Stimulated activated CD4-positive, alpha-beta T cell treated with anti-CD3 and anti-CD28 coated beads, TNF-alpha, amount 100 ng/mL, for 24 hours (primary cell): ENCODE measurements at regions not wholly inside any gene's neighbourhood (a gene's known extent, or its start where the extent isn't known, plus 50 kb on each side); places are given as distances from the start of the nearest gene placed in this dataset.

Source experiments
- DNase-seq, 3 experiments: peaks; one replicate each; pipeline ENCODE4 v3.0.0-alpha.2; 2020; ENCODE audit warnings: low read depth in 3 of 3

- no peak for DNase-seq
Observed at GRCh38 chr16:86682219-86682904, 104.0 kb downstream of the FOXL1 start.

GRCh38 chr16:86683441-86684194, 105.3 kb downstream of the FOXL1 start:
- no peak for DNase-seq

DNA sequence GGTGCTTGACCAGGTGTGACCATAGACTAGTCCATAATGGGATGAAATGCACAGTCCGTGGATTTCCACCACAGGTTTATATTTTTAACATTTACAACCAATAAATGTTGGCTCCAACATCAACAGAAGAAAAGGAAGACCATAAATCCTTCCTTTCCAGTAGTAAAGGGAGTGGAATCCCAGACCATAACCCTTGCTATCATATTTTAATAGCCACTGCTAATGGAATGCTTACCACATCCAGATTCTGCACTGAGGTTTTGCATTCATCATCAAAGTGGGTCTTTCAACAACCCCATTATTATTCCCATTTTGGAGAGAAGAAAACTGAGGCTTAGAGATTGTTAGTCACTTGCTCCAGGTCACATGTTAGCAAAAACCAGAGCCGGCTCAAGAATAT, 106.7 kb downstream of the FOXL1 start:
- DNase-seq = no peak

DNA sequence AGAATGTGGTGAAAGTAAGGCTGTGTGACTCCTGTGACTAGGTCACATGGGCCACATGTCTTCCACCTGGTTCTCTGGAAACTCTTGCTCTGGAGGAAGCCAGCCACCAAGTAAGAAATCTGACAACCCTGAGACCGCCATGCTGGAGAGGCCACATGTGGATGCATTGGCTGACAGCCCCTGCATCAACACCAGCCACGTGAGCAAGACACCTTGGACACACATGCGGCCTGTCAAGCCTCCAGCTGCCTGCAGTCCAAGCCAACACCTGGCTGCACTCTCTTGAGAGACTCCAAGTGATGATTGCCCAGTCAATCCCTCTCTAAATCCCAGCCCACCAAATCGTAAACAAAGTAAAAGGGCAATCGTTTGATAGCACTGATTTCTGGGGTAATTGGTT, 112.6 kb downstream of the FOXL1 start:
- no peak for DNase-seq

GRCh38 chr16:86692426-86692825, 114.1 kb downstream of the FOXL1 start:
- DNase-seq = no peak

- no peak for DNase-seq
Observed at GRCh38 chr16:86693033-86693432, 114.7 kb downstream of the FOXL1 start.

DNA sequence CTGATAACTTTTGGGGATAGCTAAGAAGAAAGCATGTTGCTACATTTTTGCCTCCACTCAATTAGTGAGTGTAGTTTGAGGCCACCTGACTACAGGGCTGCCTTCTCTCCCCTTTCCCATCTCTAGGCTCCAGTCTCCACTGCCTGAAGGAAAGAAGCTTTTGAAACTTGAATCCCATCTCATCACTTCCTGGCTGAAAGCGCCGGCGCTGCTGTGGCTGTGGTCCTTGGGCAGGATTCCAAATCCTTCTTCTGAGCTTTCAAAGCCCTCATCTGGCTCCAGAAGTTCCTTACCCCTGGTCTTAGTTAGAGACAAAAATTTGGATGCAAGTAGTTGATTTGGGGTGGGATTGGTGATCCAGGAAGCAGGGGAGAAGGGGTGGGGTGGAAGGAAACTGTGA, 119.4 kb downstream of the FOXL1 start:
- no peak for DNase-seq

GRCh38 chr16:86700046-86700945, 121.9 kb downstream of the FOXL1 start:
- no peak for DNase-seq

- DNase-seq = no peak
Observed at GRCh38 chr16:86701286-86701975, 123.1 kb downstream of the FOXL1 start.

GRCh38 chr16:86702824-86703588, 124.7 kb downstream of the FOXL1 start:
- DNase-seq = no peak

DNA sequence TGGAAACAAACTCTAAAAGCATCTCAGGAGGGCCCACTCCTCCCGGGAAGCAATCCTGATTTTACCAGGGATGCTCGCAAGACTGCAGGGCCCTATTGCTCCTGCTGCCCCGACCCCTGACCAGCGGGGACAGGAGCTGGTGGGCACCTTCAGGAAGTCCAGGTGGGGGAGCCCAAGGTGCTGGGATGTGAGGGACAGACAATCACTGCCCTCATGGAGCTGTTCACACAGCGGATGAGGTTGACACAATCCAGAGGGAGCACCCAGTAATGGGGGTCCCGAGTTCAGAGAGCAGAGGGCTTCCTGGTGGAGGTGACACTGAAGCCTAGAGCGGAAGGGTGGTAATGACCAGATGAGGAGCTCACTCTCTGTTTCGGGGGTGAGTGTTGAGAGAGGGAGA, 126.2 kb downstream of the FOXL1 start:
- DNase-seq = no peak

DNA sequence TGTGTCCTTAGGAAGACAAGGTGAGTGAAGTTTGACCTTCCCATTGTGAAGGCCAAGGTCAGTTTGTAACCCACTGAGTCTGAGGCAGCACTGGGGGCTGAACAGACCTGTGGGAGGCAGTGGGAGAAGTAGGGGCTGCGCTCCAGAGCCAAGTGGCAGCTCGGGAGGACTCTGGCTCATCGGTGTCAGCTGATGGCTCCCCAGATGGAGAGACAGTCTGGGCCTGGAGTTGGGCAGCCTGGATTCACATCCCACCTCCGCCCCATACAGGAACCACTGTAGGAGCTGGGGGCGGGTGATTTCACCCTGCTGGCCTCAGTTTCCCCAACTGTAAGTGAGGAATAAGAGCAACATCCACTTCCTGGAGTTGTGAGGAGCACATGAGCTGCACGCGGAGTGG, 128.4 kb downstream of the FOXL1 start:
- no peak for DNase-seq

GRCh38 chr16:86707171-86707570, 128.8 kb downstream of the FOXL1 start:
- DNase-seq = no peak

GRCh38 chr16:86707581-86707980, 129.2 kb downstream of the FOXL1 start:
- no peak for DNase-seq

- no peak for DNase-seq
Observed at GRCh38 chr16:86708431-86708830, 130.1 kb downstream of the FOXL1 start.

GRCh38 chr16:86709103-86709502, 130.8 kb downstream of the FOXL1 start:
- DNase-seq = no peak

GRCh38 chr16:86709902-86710601, 131.7 kb downstream of the FOXL1 start:
- no peak for DNase-seq

DNA sequence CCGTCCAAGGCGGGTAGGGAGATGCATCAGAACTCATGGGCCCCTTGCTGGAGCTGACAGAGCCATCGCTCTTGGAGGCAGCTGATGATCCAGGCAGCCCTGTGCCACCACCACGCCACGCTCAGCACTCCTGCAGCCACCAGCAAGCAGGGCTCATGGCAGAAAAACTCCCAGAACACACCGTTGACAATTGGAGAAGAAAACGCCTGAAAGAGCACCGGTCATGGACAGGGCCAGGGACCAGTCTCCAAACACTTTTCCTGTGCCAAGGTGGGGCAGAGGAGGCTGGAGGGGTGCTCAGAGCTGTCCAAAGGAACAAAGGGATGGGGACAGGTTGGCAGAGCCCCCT, 132.2 kb downstream of the FOXL1 start:
- DNase-seq = no peak

- no peak for DNase-seq
Observed at GRCh38 chr16:86712158-86713009, 134.0 kb downstream of the FOXL1 start.
